ENCODE measurements at regions not wholly inside any gene's neighbourhood (a gene's known extent, or its start where the extent isn't known, plus 50 kb on each side); places are given as distances from the start of the nearest gene placed in this dataset.

DNA sequence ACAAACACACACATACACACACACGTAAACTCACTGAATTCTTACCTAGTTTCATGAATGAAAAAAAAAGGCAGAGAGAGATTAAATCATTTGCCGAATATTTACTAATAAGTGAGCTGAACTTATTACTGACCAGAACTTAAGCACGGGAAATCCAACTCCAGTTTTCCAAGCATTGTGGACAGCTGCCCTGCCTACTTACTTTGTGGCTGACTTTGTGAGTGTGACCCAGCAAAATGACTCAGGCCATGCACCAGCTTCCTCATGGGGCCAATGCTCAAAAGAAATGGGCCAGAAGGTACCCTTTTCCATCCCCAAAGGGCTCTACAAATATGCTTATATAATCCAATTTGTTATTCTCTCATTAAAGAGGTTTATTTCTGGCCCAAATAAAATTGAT lies 87.4 kb upstream of the RHOBTB1 start:
- TF ChIP-seq, protein P1, sequence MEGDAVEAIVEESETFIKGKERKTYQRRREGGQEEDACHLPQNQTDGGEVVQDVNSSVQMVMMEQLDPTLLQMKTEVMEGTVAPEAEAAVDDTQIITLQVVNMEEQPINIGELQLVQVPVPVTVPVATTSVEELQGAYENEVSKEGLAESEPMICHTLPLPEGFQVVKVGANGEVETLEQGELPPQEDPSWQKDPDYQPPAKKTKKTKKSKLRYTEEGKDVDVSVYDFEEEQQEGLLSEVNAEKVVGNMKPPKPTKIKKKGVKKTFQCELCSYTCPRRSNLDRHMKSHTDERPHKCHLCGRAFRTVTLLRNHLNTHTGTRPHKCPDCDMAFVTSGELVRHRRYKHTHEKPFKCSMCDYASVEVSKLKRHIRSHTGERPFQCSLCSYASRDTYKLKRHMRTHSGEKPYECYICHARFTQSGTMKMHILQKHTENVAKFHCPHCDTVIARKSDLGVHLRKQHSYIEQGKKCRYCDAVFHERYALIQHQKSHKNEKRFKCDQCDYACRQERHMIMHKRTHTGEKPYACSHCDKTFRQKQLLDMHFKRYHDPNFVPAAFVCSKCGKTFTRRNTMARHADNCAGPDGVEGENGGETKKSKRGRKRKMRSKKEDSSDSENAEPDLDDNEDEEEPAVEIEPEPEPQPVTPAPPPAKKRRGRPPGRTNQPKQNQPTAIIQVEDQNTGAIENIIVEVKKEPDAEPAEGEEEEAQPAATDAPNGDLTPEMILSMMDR (conservative IDR thresholded peaks at IDR 0.05; ENCODE audit: low read depth, low read length): no peak
- DNase-seq (ENCODE audit: low read depth): no peak
- no peak overlapping the region for H3K4me3 ChIP-seq (ENCODE audit: low read depth, low read length)

DNA sequence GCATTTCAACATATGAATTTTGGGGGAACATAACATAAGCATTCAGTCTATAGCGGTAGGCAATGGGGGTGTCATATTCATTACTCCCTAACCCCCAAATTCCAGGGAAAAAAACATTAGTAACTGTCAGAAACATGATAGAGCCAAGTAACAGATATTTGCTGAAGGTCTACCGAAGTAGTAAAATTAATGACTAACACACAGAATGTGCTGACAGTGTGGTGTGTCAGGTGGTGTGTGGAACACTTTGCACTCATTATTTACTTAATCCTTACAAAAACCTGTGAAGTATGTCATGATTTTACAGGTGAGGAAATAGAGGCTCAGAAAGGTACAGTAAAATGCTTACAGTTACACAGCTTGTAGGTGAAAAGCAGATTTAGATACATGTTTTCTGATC lies 85.4 kb upstream of the RHOBTB1 start:
- no peak overlapping the region for H3K4me3 ChIP-seq (ENCODE audit: low read depth, low read length)
- TF ChIP-seq, protein P1 (conservative IDR thresholded peaks at IDR 0.05; ENCODE audit: low read depth, low read length): no peak
- DNase-seq (ENCODE audit: low read depth): peak; percentile 18

DNA sequence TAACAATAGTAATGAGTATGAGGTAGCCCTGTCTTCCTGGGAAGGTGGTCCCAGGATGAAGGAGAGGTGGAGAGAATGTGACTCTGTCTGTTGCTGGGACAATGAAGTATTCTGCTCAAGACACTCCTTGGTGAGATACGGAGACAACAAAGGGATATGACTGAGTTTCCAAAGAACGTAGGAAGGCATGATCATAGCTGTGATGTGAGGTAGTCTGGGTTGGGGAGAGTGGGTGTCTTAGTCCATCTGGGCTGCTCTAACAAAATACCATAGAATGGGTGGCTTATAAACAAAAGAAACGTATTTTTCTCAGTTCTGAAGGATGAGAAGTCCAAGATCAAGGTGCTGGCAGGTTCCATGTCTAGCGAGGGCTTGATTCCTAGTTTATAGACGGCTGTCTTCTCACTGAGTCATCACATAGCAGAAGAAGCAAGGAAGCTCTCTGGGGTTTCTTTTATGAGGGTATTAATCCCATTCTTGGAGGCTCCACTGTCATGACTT lies 84.9 kb upstream of the RHOBTB1 start:
- TF ChIP-seq, protein P1 (conservative IDR thresholded peaks at IDR 0.05; ENCODE audit: low read depth, low read length): no peak
- no peak overlapping the region for H3K4me3 ChIP-seq (ENCODE audit: low read depth, low read length)
- peak; percentile 49 for DNase-seq (ENCODE audit: low read depth)

DNA sequence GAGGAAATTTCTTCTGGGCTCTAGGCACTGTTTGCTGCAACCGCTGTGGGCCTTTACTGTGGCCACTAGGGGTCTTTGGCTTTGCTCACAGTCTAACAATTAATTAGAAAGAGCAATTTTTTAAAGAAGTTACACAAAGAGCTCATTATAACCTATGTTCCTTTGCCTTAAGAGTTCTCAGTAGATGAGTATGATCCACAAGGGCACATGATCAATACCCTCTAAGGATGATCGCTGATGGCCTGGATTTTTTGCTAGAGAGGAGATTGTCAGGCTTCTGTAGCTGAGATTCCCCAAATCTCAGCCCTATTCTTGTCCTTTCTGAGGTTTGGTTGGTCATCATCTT lies 80.8 kb upstream of the RHOBTB1 start:
- DNase-seq (ENCODE audit: low read depth): no peak
- TF ChIP-seq, protein P1 (conservative IDR thresholded peaks at IDR 0.05; ENCODE audit: low read depth, low read length): peak; percentile 84
- H3K4me3 ChIP-seq (ENCODE audit: low read depth, low read length): no peak overlapping the region

DNA sequence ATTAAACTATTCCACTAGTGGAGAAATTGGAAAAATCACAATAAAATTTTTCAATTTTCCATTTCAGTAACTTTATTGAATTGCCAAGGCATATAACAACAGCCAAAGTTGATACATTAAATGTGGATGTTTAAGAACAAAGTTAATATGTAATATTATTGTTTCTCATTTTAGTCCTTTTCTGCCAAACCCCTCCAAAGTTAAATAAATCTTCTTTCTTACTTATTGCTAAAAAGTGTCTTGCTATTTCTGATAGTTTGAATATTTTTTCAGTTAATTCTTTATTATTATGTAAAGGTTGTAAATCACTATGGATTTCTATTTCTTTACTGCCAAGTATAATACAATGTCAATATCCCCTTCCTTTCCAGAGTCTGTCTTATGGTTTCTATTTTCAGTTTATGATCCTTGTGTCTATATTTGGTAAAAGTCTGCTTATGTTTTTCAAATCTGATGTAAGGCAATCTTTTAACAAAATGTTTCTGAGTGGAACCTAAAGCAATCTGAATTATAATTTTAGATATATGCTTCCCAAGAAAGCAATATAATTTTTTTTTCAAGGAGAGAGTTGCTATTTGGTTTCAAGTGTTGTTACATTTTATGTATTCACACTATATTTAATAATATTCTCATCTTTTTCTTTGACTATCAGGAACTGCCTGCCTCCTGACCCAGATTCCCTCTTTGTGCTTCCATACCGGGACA lies 80.3 kb upstream of the RHOBTB1 start:
- H3K4me3 ChIP-seq (ENCODE audit: low read depth, low read length): no peak overlapping the region
- no peak for DNase-seq (ENCODE audit: low read depth)
- TF ChIP-seq, protein P1 (conservative IDR thresholded peaks at IDR 0.05; ENCODE audit: low read depth, low read length): no peak

DNA sequence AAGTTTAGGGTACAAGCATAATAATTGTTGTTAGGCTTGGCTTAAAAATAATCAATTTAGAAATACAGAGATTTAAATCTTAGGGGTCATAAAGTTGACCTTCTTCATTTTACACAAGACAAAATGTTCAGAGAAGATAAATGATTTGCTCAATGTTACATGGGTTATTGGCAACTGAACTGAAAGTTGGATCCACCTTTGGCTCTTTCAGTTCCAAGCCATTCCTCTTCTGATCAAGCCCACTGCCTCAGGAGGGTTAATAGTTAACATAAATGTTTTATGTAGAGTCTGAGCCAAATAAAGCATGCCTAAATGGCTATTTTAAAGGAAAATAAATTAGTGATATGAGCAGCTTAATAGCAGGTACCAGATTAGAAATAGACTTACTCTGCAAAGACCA lies 79.1 kb upstream of the RHOBTB1 start:
- DNase-seq (ENCODE audit: low read depth): no peak
- TF ChIP-seq, protein P1 (conservative IDR thresholded peaks at IDR 0.05; ENCODE audit: low read depth, low read length): no peak
- H3K4me3 ChIP-seq (ENCODE audit: low read depth, low read length): no peak overlapping the region

DNA sequence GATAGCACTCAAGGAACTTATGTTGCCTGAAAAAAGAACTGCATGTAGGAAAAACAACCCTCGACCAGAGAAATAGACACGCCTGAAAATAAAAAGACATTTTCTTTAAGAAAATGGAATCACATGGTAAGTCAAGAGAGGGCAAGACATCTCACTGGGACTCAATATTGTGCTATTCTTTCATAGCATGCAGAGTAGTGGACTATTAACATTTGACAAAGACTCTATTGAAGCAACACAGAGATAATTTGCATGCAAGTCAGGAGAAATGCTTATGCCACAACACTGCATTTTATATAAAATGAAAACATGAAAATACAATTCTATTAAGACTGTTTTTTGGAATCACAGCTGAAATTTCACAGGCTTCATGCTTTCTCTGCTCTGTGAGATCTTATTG lies 77.9 kb upstream of the RHOBTB1 start:
- DNase-seq (ENCODE audit: low read depth): no peak
- no peak overlapping the region for H3K4me3 ChIP-seq (ENCODE audit: low read depth, low read length)
- TF ChIP-seq, protein P1 (conservative IDR thresholded peaks at IDR 0.05; ENCODE audit: low read depth, low read length): no peak
